Spleen (tissue), 11 donors: ENCODE measurements at regions not wholly inside any gene's neighbourhood (a gene's known extent, or its start where the extent isn't known, plus 50 kb on each side); places are given as distances from the start of the nearest gene placed in this dataset.

Experiments
- DNase-seq: peaks from one replicate; pipeline ENCODE4 v3.0.0-alpha.2; 2020
- H3K27ac ChIP-seq, 8 donors: fragments of 200-600 bp; sonication (generic) in 7 of 8; 1 replicate in 4 of 8; 2 replicates in 4 of 8; pipeline versions ENCODE4 v1.5.0 to v1.8.0; 2016 to 2021; ENCODE audit warnings: inconsistent platforms in 4 of 8, mild to moderate bottlenecking in 4 of 8, moderate library complexity in 1 of 8
- H3K27me3 ChIP-seq, 7 donors: fragments of 200-600 bp; sonication (generic) in 6 of 7; replicated peaks in 1 of 7; 1 replicate in 4 of 7; 2 replicates in 3 of 7; pipeline versions ENCODE4 v1.5.0 to v1.8.0; 2016 to 2021; ENCODE audit warnings: inconsistent platforms in 3 of 7, mild to moderate bottlenecking in 1 of 7
- H3K36me3 ChIP-seq, 6 donors: fragments of 200-600 bp; sonication (generic) in 5 of 6; 1 replicate in 4 of 6; 2 replicates in 2 of 6; pipeline versions ENCODE4 v1.5.0 to v1.8.0; 2016 to 2021; ENCODE audit warnings: inconsistent platforms in 2 of 6
- H3K4me1 ChIP-seq, 6 donors: fragments of 200-600 bp; sonication (generic) in 5 of 6; 1 replicate in 3 of 6; 2 replicates in 3 of 6; pipeline versions ENCODE4 v1.5.0 to v1.8.0; 2016 to 2021; ENCODE audit warnings: inconsistent platforms in 3 of 6
- H3K4me3 ChIP-seq, 8 donors: fragments of 200-600 bp; sonication (generic) in 7 of 8; 1 replicate in 4 of 8; 2 replicates in 4 of 8; pipeline versions ENCODE4 v1.5.0 to v1.8.0; 2016 to 2021; ENCODE audit warnings: inconsistent platforms in 4 of 8, mild to moderate bottlenecking in 4 of 8, moderate library complexity in 2 of 8
- H3K9me3 ChIP-seq, 8 donors: fragments of 200-600 bp; sonication (generic) in 7 of 8; 1 replicate in 4 of 8; 2 replicates in 4 of 8; pipeline versions ENCODE4 v1.5.0 to v1.8.0; 2016 to 2021; ENCODE audit warnings: inconsistent platforms in 4 of 8
- POLR2A ChIP-seq, 3 donors: fragments of 450-650 bp; IDR thresholded peaks; one replicate each; pipeline ENCODE4 v1.5.1; 2017; ENCODE audit warnings: antibody characterized with exemption in 3 of 3, mild to moderate bottlenecking in 1 of 3
- POLR2AphosphoS5 ChIP-seq, 3 donors: sonication (generic); formaldehyde crosslinking; IDR thresholded peaks; one replicate each; pipeline ENCODE4 v1.5.1; 2017; ENCODE audit warnings: antibody characterized with exemption in 3 of 3
- WGBS, 5 donors: extraction: QIAGEN DNeasy Blood & Tissue Kit in 3 of 5; methylation state at CpG; one replicate each; pipeline versions ENCODE4 v1.1.5 to v1.1.7; 2013 to 2018; 5-methylcytosine and 5-hydroxymethylcytosine counted together
- intact Hi-C: fragments of 100-400 bp; cut with DNase I; formaldehyde crosslinking; loops from one replicate; pipeline ENCODE4 v1.15.0; 2023; ENCODE audit warnings: low total_unique reads
- TF ChIP-seq, protein P1 (sequence below), 11 experiments: fragments of 200-600 bp in 7 of 11; fragments of 450-650 bp in 4 of 11; sonication (generic) in 4 of 11; IDR thresholded peaks in 8 of 11; conservative IDR thresholded peaks in 3 of 11; 1 replicate in 7 of 11; 2 replicates in 4 of 11; pipeline versions ENCODE4 v1.4.0 to v1.8.0; 2016 to 2021; ENCODE audit warnings: antibody characterized with exemption in 11 of 11, inconsistent platforms in 4 of 11, mild to moderate bottlenecking in 1 of 11
- donor health status: healthy with polysubstance abuse.
- donor health status: DM: no; HTN: no; CAD: no; lungs with moderate emphysema.
- donor health status: DM: no; HTN: no; CAD: no.
- donor health status: Bipolar disorder and iron deficiency.
- donor health status: healthy.
- donor health status: DM: no; HTN: no; CAD: no.
- donor health status: DM: yes; HTN: yes; CAD: no.

DNA sequence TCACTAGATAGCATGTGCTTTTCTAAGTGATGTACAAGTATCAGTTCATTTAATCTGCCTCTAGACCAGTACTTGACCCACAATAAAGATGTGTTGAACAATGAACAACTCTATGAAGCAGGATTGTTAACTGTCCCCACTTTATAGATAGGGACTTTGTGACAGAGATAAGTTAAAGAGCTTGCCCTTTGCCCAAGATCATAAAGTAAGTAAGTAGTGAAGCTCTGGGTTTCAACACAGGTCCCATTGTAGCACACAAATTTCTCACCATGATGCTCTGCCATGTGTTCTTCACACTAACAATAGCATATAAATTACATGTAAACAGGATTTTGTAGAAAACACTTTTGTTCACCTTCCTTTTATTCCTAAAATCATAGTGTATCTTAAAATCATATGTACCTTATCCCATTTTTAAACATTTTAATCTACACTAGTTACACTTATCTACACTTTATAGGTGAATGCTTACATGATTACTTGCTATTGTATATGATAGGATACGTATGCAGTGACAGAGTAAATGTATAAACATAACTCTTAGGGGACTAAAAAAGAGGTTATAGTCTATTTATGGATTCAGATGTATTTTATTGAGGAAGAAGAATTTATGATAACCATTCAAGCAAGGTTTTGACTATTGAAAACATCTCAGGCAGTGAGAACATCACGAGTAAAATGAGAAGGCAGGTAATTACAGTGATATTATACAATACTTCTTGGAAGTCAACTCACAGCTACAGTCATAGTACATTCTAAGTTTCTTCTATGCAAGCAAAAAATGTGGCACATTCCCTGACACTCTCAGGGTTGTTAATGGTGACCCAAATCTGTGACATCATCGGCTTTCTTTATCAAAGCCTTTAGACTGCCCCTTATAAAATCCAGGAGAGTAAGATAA, 2275.1 kb downstream of the PCDH7 start:
- TF ChIP-seq, protein P1, sequence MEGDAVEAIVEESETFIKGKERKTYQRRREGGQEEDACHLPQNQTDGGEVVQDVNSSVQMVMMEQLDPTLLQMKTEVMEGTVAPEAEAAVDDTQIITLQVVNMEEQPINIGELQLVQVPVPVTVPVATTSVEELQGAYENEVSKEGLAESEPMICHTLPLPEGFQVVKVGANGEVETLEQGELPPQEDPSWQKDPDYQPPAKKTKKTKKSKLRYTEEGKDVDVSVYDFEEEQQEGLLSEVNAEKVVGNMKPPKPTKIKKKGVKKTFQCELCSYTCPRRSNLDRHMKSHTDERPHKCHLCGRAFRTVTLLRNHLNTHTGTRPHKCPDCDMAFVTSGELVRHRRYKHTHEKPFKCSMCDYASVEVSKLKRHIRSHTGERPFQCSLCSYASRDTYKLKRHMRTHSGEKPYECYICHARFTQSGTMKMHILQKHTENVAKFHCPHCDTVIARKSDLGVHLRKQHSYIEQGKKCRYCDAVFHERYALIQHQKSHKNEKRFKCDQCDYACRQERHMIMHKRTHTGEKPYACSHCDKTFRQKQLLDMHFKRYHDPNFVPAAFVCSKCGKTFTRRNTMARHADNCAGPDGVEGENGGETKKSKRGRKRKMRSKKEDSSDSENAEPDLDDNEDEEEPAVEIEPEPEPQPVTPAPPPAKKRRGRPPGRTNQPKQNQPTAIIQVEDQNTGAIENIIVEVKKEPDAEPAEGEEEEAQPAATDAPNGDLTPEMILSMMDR (IDR thresholded peaks at IDR 0.05 in 8 of 11, conservative IDR thresholded peaks at IDR 0.05 in 3 of 11), result no peak
- TF ChIP-seq POLR2A (IDR thresholded peaks at IDR 0.05) (no peak), POLR2AphosphoS5 (IDR thresholded peaks at IDR 0.05) (no peak)
- no peak for DNase-seq
- Histone ChIP-seq H3K4me1 (no peaks in the 10 kb centered on the region), H3K36me3 (no peaks in the 10 kb centered on the region), H3K27me3 (no peaks in the 10 kb centered on the region), H3K4me3 (no peak overlapping the region), H3K27ac (no peak overlapping the region), H3K9me3 (peaks cover 0 to 3% (median 0%) of the 10 kb centered on the region in 8 donors)
- intact Hi-C loops, result no loop called here
- WGBS, 5 donors, result 68 to 88% (median 74%) methylated on average over 3 of the region's 3 CpGs

GRCh38 chr4:33013282-33013681, 2293.1 kb downstream of the PCDH7 start:
- Histone ChIP-seq H3K4me1 (no peaks in the 10 kb centered on the region), H3K36me3 (no peaks in the 10 kb centered on the region), H3K4me3 (no peak overlapping the region), H3K27ac (no peak overlapping the region), H3K27me3 (no peaks in the 10 kb centered on the region), H3K9me3 (no peaks in the 10 kb centered on the region)
- no peak for DNase-seq
- no peak for TF ChIP-seq POLR2AphosphoS5 (IDR thresholded peaks at IDR 0.05)
- TF ChIP-seq, protein P1 (IDR thresholded peaks at IDR 0.05 in 8 of 11, conservative IDR thresholded peaks at IDR 0.05 in 3 of 11), result no peak
- TF ChIP-seq POLR2A (IDR thresholded peaks at IDR 0.05), result no peak
- intact Hi-C loops, result no loop called here
- WGBS, 5 donors, result 69 to 87% (median 72%) methylated on average over 2 of the region's 2 CpGs

GRCh38 chr4:33025236-33025635, 2305.1 kb downstream of the PCDH7 start:
- WGBS, 5 donors, result 85 to 99% (median 88%) methylated on average over 2 of the region's 2 CpGs
- Histone ChIP-seq H3K27me3 (no peaks in the 10 kb centered on the region), H3K9me3 (peaks cover 0 to 3% (median 0%) of the 10 kb centered on the region in 8 donors), H3K27ac (no peak overlapping the region), H3K4me1 (no peaks in the 10 kb centered on the region), H3K4me3 (no peak overlapping the region), H3K36me3 (no peaks in the 10 kb centered on the region)
- TF ChIP-seq POLR2AphosphoS5 (IDR thresholded peaks at IDR 0.05) (no peak), POLR2A (IDR thresholded peaks at IDR 0.05) (no peak)
- TF ChIP-seq, protein P1 (IDR thresholded peaks at IDR 0.05 in 8 of 11, conservative IDR thresholded peaks at IDR 0.05 in 3 of 11), result no peak
- no peak for DNase-seq
- intact Hi-C loops, result no loop called here

DNA sequence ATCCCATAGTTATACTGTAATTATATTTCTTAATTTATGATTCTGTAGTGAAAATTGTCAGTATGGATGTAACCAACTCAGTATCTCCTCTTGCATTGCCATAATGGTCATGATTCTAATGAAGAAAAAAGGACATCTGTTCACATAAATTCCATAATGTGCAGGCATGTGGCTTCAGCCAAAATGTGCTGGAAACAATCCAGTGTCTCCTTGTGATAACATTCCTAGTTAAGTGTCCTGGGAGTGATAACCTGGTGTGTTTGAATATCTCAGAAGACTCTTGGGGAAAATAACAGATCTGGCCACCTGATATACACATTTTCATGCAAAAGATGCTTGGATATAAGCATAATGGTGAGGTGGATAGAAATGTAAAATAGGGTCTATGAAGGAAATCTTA, 2309.8 kb downstream of the PCDH7 start:
- Histone ChIP-seq H3K27me3 (no peaks in the 10 kb centered on the region), H3K36me3 (no peaks in the 10 kb centered on the region), H3K4me3 (no peak overlapping the region), H3K4me1 (no peaks in the 10 kb centered on the region), H3K9me3 (no peaks in the 10 kb centered on the region), H3K27ac (no peak overlapping the region)
- DNase-seq, result no peak
- intact Hi-C loops, result no loop called here
- TF ChIP-seq POLR2AphosphoS5 (IDR thresholded peaks at IDR 0.05) (no peak), POLR2A (IDR thresholded peaks at IDR 0.05) (no peak)
- TF ChIP-seq, protein P1 (IDR thresholded peaks at IDR 0.05 in 8 of 11, conservative IDR thresholded peaks at IDR 0.05 in 3 of 11), result no peak
